ENCODE measurements at regions not wholly inside any gene's neighbourhood (a gene's known extent, or its start where the extent isn't known, plus 50 kb on each side); places are given as distances from the start of the nearest gene placed in this dataset.

GRCh38 chr1:199410462-199410861, 617.0 kb upstream of the NR5A2 start:
- no peak for DNase-seq
- no peaks in the 10 kb centered on the region for H3K4me1 ChIP-seq
- H3K36me3 ChIP-seq, result no peaks in the 10 kb centered on the region
- H3K9me3 ChIP-seq, result no peaks in the 10 kb centered on the region
- no peak overlapping the region for H3K4me3 ChIP-seq
- intact Hi-C loops (cut with DNase I; ENCODE audit: low total_unique reads), result no loop called here
- H3K27me3 ChIP-seq, result no peaks in the 10 kb centered on the region
- H3K27ac ChIP-seq, result no peak overlapping the region
- TF ChIP-seq POLR2A (IDR thresholded peaks at IDR 0.05) (no peak), CTCF (IDR thresholded peaks at IDR 0.05) (no peak)

GRCh38 chr1:199411506-199411905, 616.0 kb upstream of the NR5A2 start:
- Histone ChIP-seq H3K9me3 (no peaks in the 10 kb centered on the region), H3K4me1 (no peaks in the 10 kb centered on the region), H3K27ac (no peak overlapping the region), H3K36me3 (no peaks in the 10 kb centered on the region), H3K27me3 (no peaks in the 10 kb centered on the region), H3K4me3 (no peak overlapping the region)
- intact Hi-C loops (cut with DNase I; ENCODE audit: low total_unique reads), result no loop called here
- DNase-seq, result no peak
- TF ChIP-seq POLR2A (IDR thresholded peaks at IDR 0.05), result no peak
- no peak for TF ChIP-seq CTCF (IDR thresholded peaks at IDR 0.05)

GRCh38 chr1:199422206-199422605, 605.3 kb upstream of the NR5A2 start:
- intact Hi-C loops (cut with DNase I; ENCODE audit: low total_unique reads), result no loop called here
- Histone ChIP-seq H3K36me3 (no peaks in the 10 kb centered on the region), H3K27me3 (no peaks in the 10 kb centered on the region), H3K4me1 (no peaks in the 10 kb centered on the region), H3K4me3 (no peak overlapping the region), H3K27ac (no peak overlapping the region), H3K9me3 (no peaks in the 10 kb centered on the region)
- no peak for TF ChIP-seq CTCF (IDR thresholded peaks at IDR 0.05)
- no peak for TF ChIP-seq POLR2A (IDR thresholded peaks at IDR 0.05)
- DNase-seq, result no peak

DNA sequence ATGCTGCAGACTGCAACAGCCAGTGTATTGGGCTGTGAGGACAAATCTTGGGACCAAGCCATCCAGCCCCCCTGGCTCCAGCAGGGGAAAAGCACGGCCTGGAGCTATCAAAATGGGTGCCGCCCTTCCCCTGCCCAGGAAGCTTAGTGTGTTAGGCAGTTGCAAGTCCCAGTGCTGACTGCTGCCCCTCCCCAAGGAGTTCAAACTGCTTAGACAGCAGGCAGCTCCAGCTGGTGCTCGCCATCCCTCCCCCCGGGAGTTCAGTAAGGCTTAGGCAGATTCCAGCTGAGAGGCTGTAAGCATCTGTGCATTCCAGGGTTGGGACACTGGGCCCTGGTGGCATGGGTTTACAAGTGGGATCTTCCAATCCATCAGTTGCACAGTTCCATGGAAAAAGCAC, 579.6 kb upstream of the NR5A2 start:
- H3K27ac ChIP-seq, result no peak overlapping the region
- intact Hi-C loops (cut with DNase I; ENCODE audit: low total_unique reads), result no loop called here
- H3K4me3 ChIP-seq, result no peak overlapping the region
- no peaks in the 10 kb centered on the region for H3K27me3 ChIP-seq
- H3K36me3 ChIP-seq, result no peaks in the 10 kb centered on the region
- no peaks in the 10 kb centered on the region for H3K9me3 ChIP-seq
- TF ChIP-seq CTCF (IDR thresholded peaks at IDR 0.05) (no peak), POLR2A (IDR thresholded peaks at IDR 0.05) (no peak)
- no peaks in the 10 kb centered on the region for H3K4me1 ChIP-seq
- DNase-seq, result no peak

GRCh38 chr1:199448646-199449045, 578.9 kb upstream of the NR5A2 start:
- TF ChIP-seq CTCF (IDR thresholded peaks at IDR 0.05) (no peak), POLR2A (IDR thresholded peaks at IDR 0.05) (no peak)
- intact Hi-C loops (cut with DNase I; ENCODE audit: low total_unique reads), result no loop called here
- no peaks in the 10 kb centered on the region for H3K36me3 ChIP-seq

More at GRCh38 chr1:199448646-199449045, 578.9 kb upstream of the NR5A2 start:
- Histone ChIP-seq H3K27ac (no peak overlapping the region), H3K4me3 (no peak overlapping the region), H3K9me3 (no peaks in the 10 kb centered on the region), H3K27me3 (no peaks in the 10 kb centered on the region), H3K4me1 (no peaks in the 10 kb centered on the region)
- no peak for DNase-seq
